GM04504 (cell line): ENCODE measurements at regions not wholly inside any gene's neighbourhood (a gene's known extent, or its start where the extent isn't known, plus 50 kb on each side); places are given as distances from the start of the nearest gene placed in this dataset.

ENCODE experiments used
- DNase-seq: peaks from one replicate; pipeline ENCODE4 v3.0.0-alpha.2; 2012; ENCODE audit warnings: low read depth

- DNase-seq, result peak; percentile 8
Measured at GRCh38 chr3:193780397-193780796, 187.4 kb downstream of the OPA1 start.

DNA sequence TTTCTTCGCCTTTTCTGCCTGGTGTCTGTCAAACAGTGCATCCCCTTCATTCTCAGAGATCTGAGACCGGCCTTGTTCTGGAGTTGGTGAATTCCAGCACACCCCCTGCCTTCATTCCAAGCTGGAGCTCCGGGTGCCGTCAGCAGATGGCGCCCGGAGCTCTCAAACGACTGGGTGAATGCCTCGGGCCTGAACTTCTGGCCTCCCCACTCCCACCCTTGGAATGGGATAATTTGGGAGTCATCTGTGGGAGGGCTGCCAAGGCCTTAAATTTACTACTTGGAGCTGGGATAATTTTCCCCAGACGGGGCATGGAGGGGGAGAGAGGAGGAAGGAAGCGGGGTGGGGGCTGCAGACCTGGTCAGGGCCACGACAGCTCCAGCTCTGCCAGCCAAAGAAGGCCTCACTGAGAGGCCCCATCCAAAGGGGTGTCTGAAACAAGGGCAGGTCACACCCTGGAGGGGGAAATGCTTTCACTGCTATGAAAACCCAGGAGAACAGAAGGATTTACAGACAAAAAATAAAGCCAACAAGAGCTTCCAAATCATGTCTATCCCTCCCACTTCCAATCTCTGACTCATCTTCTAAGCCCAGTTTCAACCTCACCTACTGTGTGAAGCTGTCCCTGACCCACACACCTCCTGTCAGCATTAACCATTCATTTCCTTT is 187.9 kb downstream of the OPA1 start:
- peak; percentile 51 for DNase-seq

GRCh38 chr3:193782276-193782647 is 189.3 kb downstream of the OPA1 start:
- DNase-seq, result no peak

GRCh38 chr3:193782747-193783146 is 189.7 kb downstream of the OPA1 start:
- no peak for DNase-seq

DNA sequence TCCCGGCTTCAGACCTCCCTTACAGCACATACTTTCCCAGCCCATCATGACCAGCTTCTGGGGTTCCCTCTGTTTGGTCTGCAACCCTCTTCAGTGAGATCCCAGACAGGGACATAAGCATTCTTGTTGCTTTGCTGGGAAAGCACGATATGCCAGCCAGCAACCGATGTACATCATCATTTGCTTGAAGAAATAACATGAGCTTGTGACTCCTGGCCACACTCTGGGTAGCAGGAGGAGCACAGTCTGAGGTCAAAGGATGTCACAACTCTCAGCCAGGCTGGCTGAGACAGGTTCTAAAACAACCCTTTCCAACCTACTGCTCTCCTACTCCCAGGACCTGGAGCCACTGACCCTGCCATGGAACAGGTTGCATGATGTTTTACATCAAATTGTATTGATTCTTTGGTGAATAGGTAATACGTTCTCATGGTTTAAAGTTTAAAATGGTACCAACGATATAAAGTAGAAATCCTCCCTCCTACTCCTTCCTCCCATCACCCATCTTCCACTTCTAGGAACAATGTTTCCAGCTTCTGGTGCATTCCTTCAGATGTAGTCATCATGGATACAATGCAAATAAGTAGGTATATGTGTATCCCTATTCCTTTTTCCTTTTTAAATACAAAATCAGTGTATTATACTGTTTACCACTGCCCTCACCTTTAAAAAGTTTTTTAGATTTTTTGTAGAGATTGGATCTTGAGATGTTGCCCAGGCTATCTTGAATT is 190.3 kb downstream of the OPA1 start:
- no peak for DNase-seq

GRCh38 chr3:193784822-193785221 is 191.8 kb downstream of the OPA1 start:
- no peak for DNase-seq

GRCh38 chr3:193787496-193787870 is 194.5 kb downstream of the OPA1 start:
- DNase-seq, result no peak

DNA sequence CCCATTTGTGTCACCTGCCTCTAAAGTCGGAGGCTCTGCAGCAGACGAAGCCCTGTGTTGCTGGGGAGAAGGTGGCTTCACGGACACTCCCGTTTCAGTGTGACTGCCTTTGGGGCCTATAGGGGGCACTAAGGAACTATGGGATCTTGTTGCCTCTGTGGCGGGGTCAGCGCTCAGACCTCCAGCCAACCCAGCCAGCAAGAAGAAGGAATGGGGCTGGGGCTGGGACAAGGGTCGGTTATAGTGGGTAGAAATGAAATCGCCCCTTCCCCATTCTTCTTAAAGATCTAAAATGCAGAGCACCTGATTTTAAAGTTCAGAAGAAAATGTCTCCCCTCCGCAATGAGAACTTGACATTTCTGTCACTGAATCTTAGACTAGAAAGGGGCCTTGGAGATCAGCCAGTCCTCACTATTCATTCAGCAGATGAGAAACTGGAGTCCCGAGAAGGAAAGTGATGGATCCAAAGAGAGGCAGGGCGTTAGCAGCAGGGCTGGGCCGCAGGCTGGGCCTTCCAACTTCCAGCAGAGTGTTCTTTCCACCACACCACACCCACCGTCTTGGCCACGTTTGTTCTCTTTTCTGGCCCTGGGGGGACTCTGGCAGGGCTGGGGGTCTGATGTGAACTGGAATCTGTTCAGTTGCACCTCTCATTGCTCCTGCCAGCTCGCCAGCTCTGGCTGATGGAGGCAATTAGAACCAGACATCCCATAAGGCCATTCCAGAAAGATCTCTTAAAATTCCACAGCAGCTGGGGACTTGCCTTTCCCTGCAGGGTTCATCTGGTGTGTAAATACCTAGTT is 195.4 kb downstream of the OPA1 start:
- DNase-seq, result peak; percentile 18

- DNase-seq, result no peak
Measured at GRCh38 chr3:193789455-193789854, 196.4 kb downstream of the OPA1 start.

GRCh38 chr3:193790086-193790990 is 197.3 kb downstream of the OPA1 start:
- DNase-seq, result no peak

DNA sequence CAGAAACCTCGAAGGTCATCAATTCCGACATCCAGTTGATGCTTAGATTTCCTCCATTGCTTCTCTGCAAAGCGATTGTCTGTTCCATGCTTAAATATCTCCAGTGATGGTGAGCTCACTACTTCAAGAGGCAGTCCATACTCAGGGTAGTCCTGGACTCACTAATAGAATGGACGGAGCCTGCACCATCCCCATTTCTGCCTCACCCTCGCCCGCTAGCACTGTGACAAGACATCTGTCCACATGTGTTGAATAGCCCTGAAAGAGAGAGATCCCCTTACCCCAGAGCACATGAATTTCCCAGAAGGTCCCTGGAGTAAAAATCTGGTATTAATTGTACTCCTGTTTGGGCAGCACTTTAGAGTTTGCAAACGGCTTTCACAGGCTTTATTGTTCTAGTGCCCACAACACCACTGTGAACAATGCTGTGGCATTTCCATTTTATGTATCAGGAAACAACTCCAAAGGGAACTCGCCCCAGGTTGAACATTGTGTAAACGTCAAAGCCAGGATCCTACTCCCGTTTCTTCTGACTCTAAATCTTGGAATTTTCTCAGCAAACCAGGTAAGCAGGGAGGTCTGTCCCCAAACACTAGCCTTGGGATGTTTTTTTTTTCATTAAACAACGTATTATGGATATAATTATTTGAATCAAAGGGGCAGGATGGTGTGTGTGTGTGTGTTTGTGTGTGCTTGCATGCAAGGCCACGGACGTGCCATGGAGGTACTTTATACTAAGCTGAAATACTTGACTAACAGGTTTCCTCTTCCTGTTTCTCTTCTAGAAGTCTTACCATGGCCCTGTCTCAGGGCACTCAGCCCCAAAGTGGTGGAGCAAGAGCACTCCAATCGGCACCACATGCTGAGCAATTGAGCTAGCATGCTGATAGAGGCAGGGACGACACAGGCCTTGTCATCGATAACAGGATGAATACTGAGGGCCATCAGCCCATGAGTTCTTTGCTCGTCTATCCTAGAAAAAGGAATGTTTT is 198.3 kb downstream of the OPA1 start:
- DNase-seq, result no peak

DNA sequence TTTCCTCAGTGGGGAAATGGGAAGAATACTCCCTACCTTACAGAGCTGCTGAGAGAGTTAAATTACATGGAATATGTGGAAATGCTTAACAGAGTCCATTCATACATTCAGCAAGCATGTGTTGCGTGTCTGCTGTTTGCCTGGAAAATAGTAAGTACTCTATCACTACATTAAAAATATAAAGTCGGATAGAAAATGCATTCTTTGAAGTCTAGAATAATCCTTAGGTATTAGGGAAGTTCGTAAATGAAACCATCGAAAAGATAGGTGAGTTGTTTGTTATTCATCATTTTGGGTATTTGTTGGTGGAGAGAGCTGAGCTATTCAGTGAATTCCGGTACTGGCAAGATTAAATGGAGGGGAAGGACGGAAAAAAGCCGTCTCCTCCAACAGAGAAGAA is 200.1 kb downstream of the OPA1 start:
- DNase-seq, result no peak

DNA sequence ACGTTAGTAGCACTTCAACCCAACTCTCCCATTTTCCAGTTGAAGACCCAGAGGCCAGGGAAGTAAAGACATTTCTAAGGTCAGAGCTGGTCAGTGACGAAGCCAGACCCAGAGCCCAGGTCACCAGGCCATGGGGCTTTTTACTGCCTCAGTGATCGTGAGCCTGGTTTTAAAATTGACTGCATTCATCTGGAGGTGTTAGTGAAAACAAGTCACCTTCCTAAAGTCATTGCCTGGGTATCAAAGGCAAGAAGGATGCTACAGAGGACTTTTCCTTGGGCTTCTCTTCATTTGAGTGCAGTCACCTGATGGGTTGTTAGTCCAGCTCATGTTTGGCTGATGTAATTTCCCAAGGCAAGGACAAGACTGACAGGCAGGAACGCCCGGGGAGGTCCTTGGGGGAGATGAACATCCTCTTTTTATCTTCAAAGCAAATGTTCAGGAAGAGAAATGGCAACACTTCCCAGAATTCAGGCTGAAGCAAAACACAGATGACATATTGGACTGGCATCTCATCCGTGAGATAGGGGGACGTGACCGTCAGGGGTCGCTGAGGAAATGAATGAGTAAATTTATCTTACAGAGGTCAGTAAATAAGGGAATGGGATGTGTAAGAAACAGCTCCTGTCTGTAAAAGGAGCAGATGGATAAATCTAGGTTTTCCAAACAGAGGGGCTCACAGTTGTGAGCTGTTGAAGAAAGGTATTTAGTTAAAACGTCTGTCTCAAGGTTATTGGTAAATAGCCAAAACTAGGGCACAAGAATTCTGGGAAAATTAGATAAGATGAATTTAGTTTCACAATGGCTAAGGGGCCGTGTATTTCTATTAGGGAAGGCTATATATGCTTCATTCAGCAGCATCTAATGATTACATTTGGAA is 201.2 kb downstream of the OPA1 start:
- no peak for DNase-seq

- DNase-seq, result no peak
Measured at GRCh38 chr3:193795062-193795690, 202.2 kb downstream of the OPA1 start.

- no peak for DNase-seq
Measured at GRCh38 chr3:193796089-193796488, 203.1 kb downstream of the OPA1 start.

GRCh38 chr3:193797566-193797965 is 204.6 kb downstream of the OPA1 start:
- no peak for DNase-seq

GRCh38 chr3:193798051-193798450 is 205.0 kb downstream of the OPA1 start:
- no peak for DNase-seq

DNA sequence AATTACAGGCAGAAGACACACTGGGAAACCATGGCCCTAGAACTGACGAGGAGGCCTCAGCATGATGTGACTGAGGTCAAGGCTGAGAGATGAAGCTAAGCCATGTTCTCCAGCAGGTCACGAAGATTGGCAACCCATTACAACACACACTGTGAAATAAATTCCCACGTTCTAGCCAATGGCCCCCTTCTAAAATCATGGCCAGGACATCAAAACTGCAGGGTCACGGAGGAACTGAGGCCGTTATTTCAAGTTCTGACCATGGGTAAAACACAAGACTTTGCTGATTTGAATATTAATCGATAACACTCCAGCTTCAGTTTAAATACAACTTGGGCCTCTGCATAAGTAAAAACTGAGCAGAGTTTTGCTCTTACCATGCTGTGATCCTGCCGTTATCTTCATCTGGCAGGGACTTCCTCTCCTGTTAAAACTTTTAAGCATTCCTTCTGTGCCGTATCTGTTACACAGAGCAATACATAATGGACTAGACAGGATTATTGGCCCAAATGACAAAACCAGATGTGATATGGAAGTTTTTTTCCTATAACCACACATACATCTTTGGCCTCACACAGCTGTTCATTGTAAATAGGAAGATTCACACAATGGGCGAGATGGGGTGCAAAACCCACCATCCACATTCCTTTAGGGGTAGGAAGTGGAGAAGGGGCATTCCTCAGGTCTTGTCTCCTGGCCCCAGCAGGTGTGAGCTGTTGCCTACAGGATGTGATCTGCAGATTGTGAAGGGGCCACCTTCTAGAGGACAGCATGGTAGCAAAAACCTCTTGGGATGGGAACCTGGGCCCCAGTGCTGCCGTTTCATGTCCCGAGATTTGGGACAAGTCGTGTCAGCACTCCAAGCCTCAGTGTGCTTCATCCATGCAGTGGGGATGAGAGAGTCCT is 207.4 kb downstream of the OPA1 start:
- DNase-seq, result no peak
